ENCODE measurements at regions not wholly inside any gene's neighbourhood (a gene's known extent, or its start where the extent isn't known, plus 50 kb on each side); places are given as distances from the start of the nearest gene placed in this dataset.

GRCh38 chr17:72199256-72199655, 78.4 kb downstream of the SOX9 start:
- Histone ChIP-seq H3K27me3 (ENCODE audit: control insufficient read depth, insufficient read depth, low read length) (no peaks in the 10 kb centered on the region), H3K36me3 (ENCODE audit: control insufficient read depth, insufficient read depth, low read length) (no peaks in the 10 kb centered on the region), H3K4me3 (ENCODE audit: low read depth, low read length) (no peak overlapping the region)
- DNase-seq (ENCODE audit: low read depth): no peak
- TF ChIP-seq CTCF (IDR thresholded peaks at IDR 0.05; ENCODE audit: insufficient read depth, low read length, poor library complexity, severe bottlenecking): no peak

GRCh38 chr17:72204742-72205141, 83.9 kb downstream of the SOX9 start:
- H3K4me3 ChIP-seq (ENCODE audit: low read depth, low read length): no peak overlapping the region
- no peak for TF ChIP-seq CTCF (IDR thresholded peaks at IDR 0.05; ENCODE audit: insufficient read depth, low read length, poor library complexity, severe bottlenecking)
- DNase-seq (ENCODE audit: low read depth): no peak
- H3K36me3 ChIP-seq (ENCODE audit: control insufficient read depth, insufficient read depth, low read length): no peaks in the 10 kb centered on the region
- H3K27me3 ChIP-seq (ENCODE audit: control insufficient read depth, insufficient read depth, low read length): peaks cover 11% of the 10 kb centered on the region

- Histone ChIP-seq H3K36me3 (ENCODE audit: control insufficient read depth, insufficient read depth, low read length) (no peaks in the 10 kb centered on the region), H3K27me3 (ENCODE audit: control insufficient read depth, insufficient read depth, low read length) (peaks cover 11% of the 10 kb centered on the region), H3K4me3 (ENCODE audit: low read depth, low read length) (no peak overlapping the region)
- no peak for DNase-seq (ENCODE audit: low read depth)
- no peak for TF ChIP-seq CTCF (IDR thresholded peaks at IDR 0.05; ENCODE audit: insufficient read depth, low read length, poor library complexity, severe bottlenecking)
Measured at GRCh38 chr17:72205357-72205756, 84.5 kb downstream of the SOX9 start.

GRCh38 chr17:72205822-72206221, 85.0 kb downstream of the SOX9 start:
- Histone ChIP-seq H3K4me3 (ENCODE audit: low read depth, low read length) (no peak overlapping the region), H3K27me3 (ENCODE audit: control insufficient read depth, insufficient read depth, low read length) (peaks cover 11% of the 10 kb centered on the region), H3K36me3 (ENCODE audit: control insufficient read depth, insufficient read depth, low read length) (no peaks in the 10 kb centered on the region)
- no peak for DNase-seq (ENCODE audit: low read depth)
- no peak for TF ChIP-seq CTCF (IDR thresholded peaks at IDR 0.05; ENCODE audit: insufficient read depth, low read length, poor library complexity, severe bottlenecking)

- H3K36me3 ChIP-seq (ENCODE audit: control insufficient read depth, insufficient read depth, low read length): no peaks in the 10 kb centered on the region
- DNase-seq (ENCODE audit: low read depth): no peak
- no peak for TF ChIP-seq CTCF (IDR thresholded peaks at IDR 0.05; ENCODE audit: insufficient read depth, low read length, poor library complexity, severe bottlenecking)
- no peak overlapping the region for H3K4me3 ChIP-seq (ENCODE audit: low read depth, low read length)
- peaks cover 11% of the 10 kb centered on the region for H3K27me3 ChIP-seq (ENCODE audit: control insufficient read depth, insufficient read depth, low read length)
Measured at GRCh38 chr17:72206376-72206775, 85.6 kb downstream of the SOX9 start.

- DNase-seq (ENCODE audit: low read depth): no peak
- H3K27me3 ChIP-seq (ENCODE audit: control insufficient read depth, insufficient read depth, low read length): peaks cover 11% of the 10 kb centered on the region
- no peak overlapping the region for H3K4me3 ChIP-seq (ENCODE audit: low read depth, low read length)
- H3K36me3 ChIP-seq (ENCODE audit: control insufficient read depth, insufficient read depth, low read length): no peaks in the 10 kb centered on the region
- no peak for TF ChIP-seq CTCF (IDR thresholded peaks at IDR 0.05; ENCODE audit: insufficient read depth, low read length, poor library complexity, severe bottlenecking)
Measured at GRCh38 chr17:72208832-72209231, 88.0 kb downstream of the SOX9 start.
